Mesothelial cell of epicardium (in vitro differentiated cells): ENCODE measurements at regions not wholly inside any gene's neighbourhood (a gene's known extent, or its start where the extent isn't known, plus 50 kb on each side); places are given as distances from the start of the nearest gene placed in this dataset.

Experiments used
- DNase-seq, 2 experiments: peaks; one replicate each; pipeline ENCODE4 v3.0.0; 2021; ENCODE audit warnings: low spot score in 2 of 2; ENCODE audit not compliant: unreplicated experiment in 2 of 2
- H3K27ac Mint-ChIP-seq: 2 replicates; pipeline ENCODE4 v1.8.0; 2021; ENCODE audit warnings: mixed read lengths
- H3K27me3 Mint-ChIP-seq: 2 replicates; pipeline ENCODE4 v1.8.0; 2021; ENCODE audit warnings: low read depth, mixed read lengths
- H3K36me3 Mint-ChIP-seq: 2 replicates; pipeline ENCODE4 v1.8.0; 2021; ENCODE audit warnings: mixed read lengths
- H3K4me1 Mint-ChIP-seq: 2 replicates; pipeline ENCODE4 v1.8.0; 2021; ENCODE audit warnings: mixed read lengths
- H3K4me3 Mint-ChIP-seq: 2 replicates; pipeline ENCODE4 v1.8.0; 2021; ENCODE audit warnings: mild to moderate bottlenecking, moderate library complexity, mixed read lengths
- H3K9me3 Mint-ChIP-seq: 2 replicates; pipeline ENCODE4 v1.8.0; 2021; ENCODE audit warnings: mixed read lengths
- CTCF ChIP-seq: fragments of 200-600 bp; sonication (generic); IDR thresholded peaks from one replicate; pipeline ENCODE4 v1.5.0; 2021; ENCODE audit warnings: antibody characterized with exemption; ENCODE audit not compliant: unreplicated experiment

GRCh38 chr9:107078061-107078460 is 205.0 kb upstream of the RAD23B start:
- DNase-seq = no peak
- H3K4me1 Mint-ChIP-seq = no peaks in the 10 kb centered on the region
- no peak for TF ChIP-seq CTCF
- H3K4me3 Mint-ChIP-seq = no peak overlapping the region
- no peak overlapping the region for H3K27ac Mint-ChIP-seq
- H3K27me3 Mint-ChIP-seq = no peaks in the 10 kb centered on the region
- no peaks in the 10 kb centered on the region for H3K36me3 Mint-ChIP-seq
- no peaks in the 10 kb centered on the region for H3K9me3 Mint-ChIP-seq

GRCh38 chr9:107079589-107079988 is 203.5 kb upstream of the RAD23B start:
- H3K27ac Mint-ChIP-seq = no peak overlapping the region
- DNase-seq = no peak

GRCh38 chr9:107080130-107080529 is 202.9 kb upstream of the RAD23B start:
- H3K4me3 Mint-ChIP-seq = no peak overlapping the region
- no peaks in the 10 kb centered on the region for H3K27me3 Mint-ChIP-seq

More at GRCh38 chr9:107079589-107079988, 203.5 kb upstream of the RAD23B start:
- Mint-ChIP-seq H3K4me3 (no peak overlapping the region), H3K27me3 (no peaks in the 10 kb centered on the region), H3K9me3 (no peaks in the 10 kb centered on the region), H3K4me1 (no peaks in the 10 kb centered on the region), H3K36me3 (no peaks in the 10 kb centered on the region)
- no peak for TF ChIP-seq CTCF

GRCh38 chr9:107086460-107086859 is 196.6 kb upstream of the RAD23B start:
- H3K4me1 Mint-ChIP-seq = no peaks in the 10 kb centered on the region
- H3K9me3 Mint-ChIP-seq = peaks cover 21% of the 10 kb centered on the region
- no peak for DNase-seq
- no peaks in the 10 kb centered on the region for H3K27me3 Mint-ChIP-seq
- no peak for TF ChIP-seq CTCF
- H3K4me3 Mint-ChIP-seq = no peak overlapping the region
- H3K36me3 Mint-ChIP-seq = no peaks in the 10 kb centered on the region
- no peak overlapping the region for H3K27ac Mint-ChIP-seq

More at GRCh38 chr9:107080130-107080529, 202.9 kb upstream of the RAD23B start:
- TF ChIP-seq CTCF = no peak
- DNase-seq = no peak
- H3K9me3 Mint-ChIP-seq = no peaks in the 10 kb centered on the region
- peak overlapping the region; percentile 16 for H3K27ac Mint-ChIP-seq
- H3K4me1 Mint-ChIP-seq = no peaks in the 10 kb centered on the region
- no peaks in the 10 kb centered on the region for H3K36me3 Mint-ChIP-seq

- no peaks in the 10 kb centered on the region for H3K27me3 Mint-ChIP-seq
- no peak overlapping the region for H3K27ac Mint-ChIP-seq
- no peak for DNase-seq
- no peak overlapping the region for H3K4me3 Mint-ChIP-seq
- peaks cover 24% of the 10 kb centered on the region for H3K9me3 Mint-ChIP-seq
- TF ChIP-seq CTCF = no peak
- no peaks in the 10 kb centered on the region for H3K36me3 Mint-ChIP-seq
- H3K4me1 Mint-ChIP-seq = no peaks in the 10 kb centered on the region
Observed at GRCh38 chr9:107087222-107087621, 195.9 kb upstream of the RAD23B start.

GRCh38 chr9:107090218-107090617 is 192.9 kb upstream of the RAD23B start:
- H3K36me3 Mint-ChIP-seq = no peaks in the 10 kb centered on the region
- no peaks in the 10 kb centered on the region for H3K27me3 Mint-ChIP-seq
- peaks cover 34% of the 10 kb centered on the region for H3K9me3 Mint-ChIP-seq
- DNase-seq = no peak
- H3K4me1 Mint-ChIP-seq = no peaks in the 10 kb centered on the region
- no peak for TF ChIP-seq CTCF
- H3K4me3 Mint-ChIP-seq = no peak overlapping the region
- no peak overlapping the region for H3K27ac Mint-ChIP-seq
